EL (cell line): ENCODE measurements at regions not wholly inside any gene's neighbourhood (a gene's known extent, or its start where the extent isn't known, plus 50 kb on each side); places are given as distances from the start of the nearest gene placed in this dataset.
"Not testable (repeated sequence)": the region's sequence is repeated elsewhere in the genome, so short reads cannot be mapped to it uniquely, and the experiment has no call there.

Experiments
- DNase-seq: peaks from one replicate; pipeline ENCODE4 v3.0.0-alpha.2; 2016

GRCh38 chr13:88622362-88622973 lies 951.3 kb downstream of the SLITRK5 start:
- no peak for DNase-seq

GRCh38 chr13:88623150-88623549 lies 952.0 kb downstream of the SLITRK5 start:
- DNase-seq = no peak

GRCh38 chr13:88627071-88627470 lies 955.9 kb downstream of the SLITRK5 start:
- no peak for DNase-seq

GRCh38 chr13:88628882-88629281 lies 957.7 kb downstream of the SLITRK5 start:
- DNase-seq = no peak

GRCh38 chr13:88637935-88638334 lies 966.8 kb downstream of the SLITRK5 start:
- no peak for DNase-seq

GRCh38 chr13:88643233-88643632 lies 972.1 kb downstream of the SLITRK5 start:
- DNase-seq = no peak

GRCh38 chr13:88648598-88649373 lies 977.6 kb downstream of the SLITRK5 start:
- no peak for DNase-seq

GRCh38 chr13:88649855-88650254 lies 978.7 kb downstream of the SLITRK5 start:
- DNase-seq = no peak

GRCh38 chr13:88651531-88651930 lies 980.4 kb downstream of the SLITRK5 start:
- no peak for DNase-seq

- no peak for DNase-seq
These were observed 985.6 kb downstream of the SLITRK5 start for GRCh38 chr13:88656751-88657150.

GRCh38 chr13:88670509-88670908 lies 999.3 kb downstream of the SLITRK5 start:
- no peak for DNase-seq

GRCh38 chr13:88674841-88675240 lies 1003.7 kb downstream of the SLITRK5 start:
- DNase-seq = no peak

GRCh38 chr13:88675347-88675996 lies 1004.3 kb downstream of the SLITRK5 start:
- DNase-seq = no peak

GRCh38 chr13:88676016-88676415 lies 1004.8 kb downstream of the SLITRK5 start:
- DNase-seq = no peak

GRCh38 chr13:88685459-88685858 lies 1014.3 kb downstream of the SLITRK5 start:
- DNase-seq = no peak

- DNase-seq = no peak
These were observed 1030.4 kb downstream of the SLITRK5 start for GRCh38 chr13:88701551-88701950.

GRCh38 chr13:88704600-88705275 lies 1033.6 kb downstream of the SLITRK5 start:
- DNase-seq = no peak

- no peak for DNase-seq
These were observed 1036.5 kb downstream of the SLITRK5 start for GRCh38 chr13:88707646-88708045.

GRCh38 chr13:88717946-88718345 lies 1046.8 kb downstream of the SLITRK5 start:
- DNase-seq = no peak

GRCh38 chr13:88718781-88719180 lies 1047.6 kb downstream of the SLITRK5 start:
- no peak for DNase-seq

- DNase-seq = no peak
These were observed 1054.9 kb downstream of the SLITRK5 start for GRCh38 chr13:88726075-88726474.

- not testable (repeated sequence) for DNase-seq
These were observed 1056.1 kb downstream of the SLITRK5 start for GRCh38 chr13:88727236-88727635.

- DNase-seq = no peak
These were observed 1058.4 kb downstream of the SLITRK5 start for GRCh38 chr13:88729605-88730004.

GRCh38 chr13:88736026-88736425 lies 1064.9 kb downstream of the SLITRK5 start:
- DNase-seq = no peak
